ENCODE measurements at regions not wholly inside any gene's neighbourhood (a gene's known extent, or its start where the extent isn't known, plus 50 kb on each side); places are given as distances from the start of the nearest gene placed in this dataset.

GRCh38 chr11:96906476-96906875, 516.7 kb downstream of the JRKL start:
- no peak overlapping the region for H3K4me3 ChIP-seq
- TF ChIP-seq POLR2AphosphoS5 (IDR thresholded peaks at IDR 0.05; ENCODE audit: low read depth): no peak
- no peak for TF ChIP-seq STAT1 (IDR thresholded peaks at IDR 0.05; ENCODE audit: unreplicated experiment)
- TF ChIP-seq CTCF (conservative IDR thresholded peaks at IDR 0.05; ENCODE audit: low read depth in 2 of 2): no peak
- TF ChIP-seq, protein P1, sequence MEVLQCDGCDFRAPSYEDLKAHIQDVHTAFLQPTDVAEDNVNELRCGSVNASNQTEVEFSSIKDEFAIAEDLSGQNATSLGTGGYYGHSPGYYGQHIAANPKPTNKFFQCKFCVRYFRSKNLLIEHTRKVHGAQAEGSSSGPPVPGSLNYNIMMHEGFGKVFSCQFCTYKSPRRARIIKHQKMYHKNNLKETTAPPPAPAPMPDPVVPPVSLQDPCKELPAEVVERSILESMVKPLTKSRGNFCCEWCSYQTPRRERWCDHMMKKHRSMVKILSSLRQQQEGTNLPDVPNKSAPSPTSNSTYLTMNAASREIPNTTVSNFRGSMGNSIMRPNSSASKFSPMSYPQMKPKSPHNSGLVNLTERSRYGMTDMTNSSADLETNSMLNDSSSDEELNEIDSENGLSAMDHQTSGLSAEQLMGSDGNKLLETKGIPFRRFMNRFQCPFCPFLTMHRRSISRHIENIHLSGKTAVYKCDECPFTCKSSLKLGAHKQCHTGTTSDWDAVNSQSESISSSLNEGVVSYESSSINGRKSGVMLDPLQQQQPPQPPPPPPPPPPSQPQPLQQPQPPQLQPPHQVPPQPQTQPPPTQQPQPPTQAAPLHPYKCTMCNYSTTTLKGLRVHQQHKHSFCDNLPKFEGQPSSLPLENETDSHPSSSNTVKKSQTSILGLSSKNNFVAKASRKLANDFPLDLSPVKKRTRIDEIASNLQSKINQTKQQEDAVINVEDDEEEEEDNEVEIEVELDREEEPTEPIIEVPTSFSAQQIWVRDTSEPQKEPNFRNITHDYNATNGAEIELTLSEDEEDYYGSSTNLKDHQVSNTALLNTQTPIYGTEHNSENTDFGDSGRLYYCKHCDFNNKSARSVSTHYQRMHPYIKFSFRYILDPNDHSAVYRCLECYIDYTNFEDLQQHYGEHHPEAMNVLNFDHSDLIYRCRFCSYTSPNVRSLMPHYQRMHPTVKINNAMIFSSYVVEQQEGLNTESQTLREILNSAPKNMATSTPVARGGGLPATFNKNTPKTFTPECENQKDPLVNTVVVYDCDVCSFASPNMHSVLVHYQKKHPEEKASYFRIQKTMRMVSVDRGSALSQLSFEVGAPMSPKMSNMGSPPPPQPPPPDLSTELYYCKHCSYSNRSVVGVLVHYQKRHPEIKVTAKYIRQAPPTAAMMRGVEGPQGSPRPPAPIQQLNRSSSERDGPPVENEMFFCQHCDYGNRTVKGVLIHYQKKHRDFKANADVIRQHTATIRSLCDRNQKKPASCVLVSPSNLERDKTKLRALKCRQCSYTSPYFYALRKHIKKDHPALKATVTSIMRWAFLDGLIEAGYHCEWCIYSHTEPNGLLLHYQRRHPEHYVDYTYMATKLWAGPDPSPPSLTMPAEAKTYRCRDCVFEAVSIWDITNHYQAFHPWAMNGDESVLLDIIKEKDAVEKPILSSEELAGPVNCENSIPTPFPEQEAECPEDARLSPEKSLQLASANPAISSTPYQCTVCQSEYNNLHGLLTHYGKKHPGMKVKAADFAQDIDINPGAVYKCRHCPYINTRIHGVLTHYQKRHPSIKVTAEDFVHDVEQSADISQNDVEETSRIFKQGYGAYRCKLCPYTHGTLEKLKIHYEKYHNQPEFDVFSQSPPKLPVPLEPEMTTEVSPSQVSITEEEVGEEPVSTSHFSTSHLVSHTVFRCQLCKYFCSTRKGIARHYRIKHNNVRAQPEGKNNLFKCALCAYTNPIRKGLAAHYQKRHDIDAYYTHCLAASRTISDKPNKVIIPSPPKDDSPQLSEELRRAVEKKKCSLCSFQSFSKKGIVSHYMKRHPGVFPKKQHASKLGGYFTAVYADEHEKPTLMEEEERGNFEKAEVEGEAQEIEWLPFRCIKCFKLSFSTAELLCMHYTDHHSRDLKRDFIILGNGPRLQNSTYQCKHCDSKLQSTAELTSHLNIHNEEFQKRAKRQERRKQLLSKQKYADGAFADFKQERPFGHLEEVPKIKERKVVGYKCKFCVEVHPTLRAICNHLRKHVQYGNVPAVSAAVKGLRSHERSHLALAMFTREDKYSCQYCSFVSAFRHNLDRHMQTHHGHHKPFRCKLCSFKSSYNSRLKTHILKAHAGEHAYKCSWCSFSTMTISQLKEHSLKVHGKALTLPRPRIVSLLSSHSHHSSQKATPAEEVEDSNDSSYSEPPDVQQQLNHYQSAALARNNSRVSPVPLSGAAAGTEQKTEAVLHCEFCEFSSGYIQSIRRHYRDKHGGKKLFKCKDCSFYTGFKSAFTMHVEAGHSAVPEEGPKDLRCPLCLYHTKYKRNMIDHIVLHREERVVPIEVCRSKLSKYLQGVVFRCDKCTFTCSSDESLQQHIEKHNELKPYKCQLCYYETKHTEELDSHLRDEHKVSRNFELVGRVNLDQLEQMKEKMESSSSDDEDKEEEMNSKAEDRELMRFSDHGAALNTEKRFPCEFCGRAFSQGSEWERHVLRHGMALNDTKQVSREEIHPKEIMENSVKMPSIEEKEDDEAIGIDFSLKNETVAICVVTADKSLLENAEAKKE (CRISPR knock-in tag; IDR thresholded peaks at IDR 0.05): no peak
- TF ChIP-seq NANOG (IDR thresholded peaks at IDR 0.05; ENCODE audit: borderline replicate concordance): no peak
- TF ChIP-seq EZH2phosphoT487 (IDR thresholded peaks at IDR 0.05; ENCODE audit: unreplicated experiment): no peak
- TF ChIP-seq ETS1 (IDR thresholded peaks at IDR 0.05): no peak
- no peak for TF ChIP-seq EZH2 (IDR thresholded peaks at IDR 0.05; ENCODE audit: low read depth, unreplicated experiment)
- no peak for TF ChIP-seq CREB1 (CRISPR knock-in tag; IDR thresholded peaks at IDR 0.05; ENCODE audit: low read depth)
- TF ChIP-seq REST (IDR thresholded peaks at IDR 0.05; ENCODE audit: unreplicated experiment): no peak
- TF ChIP-seq ZNF114 (CRISPR knock-in tag; IDR thresholded peaks at IDR 0.05): no peak
- TF ChIP-seq ZNF331 (CRISPR knock-in tag; IDR thresholded peaks at IDR 0.05; ENCODE audit: low read depth): no peak
- TF ChIP-seq JUNB (IDR thresholded peaks at IDR 0.05; ENCODE audit: unreplicated experiment): no peak
- no peaks in the 10 kb centered on the region for H4K20me1 ChIP-seq (replicated peaks; ENCODE audit: insufficient read depth)
- H3F3A ChIP-seq (replicated peaks; ENCODE audit: low read depth): no peaks in the 10 kb centered on the region
- no peaks in the 10 kb centered on the region for H3K9me2 ChIP-seq (ENCODE audit: insufficient read depth)
- H3K36me3 ChIP-seq (ENCODE audit: insufficient read depth): no peaks in the 10 kb centered on the region
- DNase-seq (ENCODE audit: low spot score): no peak
- H3K27ac ChIP-seq (ENCODE audit: low read depth): no peak overlapping the region
- Mint-ChIP-seq H3K9me3 (no peaks in the 10 kb centered on the region; the same call in 1 of the 3 replicates), H3K4me3 (no peak overlapping the region), H3K4me1 (no peaks in the 10 kb centered on the region), H3K27ac (no peak overlapping the region), H3K27me3 (ENCODE audit: insufficient read depth, low read depth, poor library complexity) (peaks cover 3% of the 10 kb centered on the region), H3K36me3 (ENCODE audit: low read depth) (no peaks in the 10 kb centered on the region)
- no peaks in the 10 kb centered on the region for H3K79me2 ChIP-seq (replicated peaks; ENCODE audit: insufficient read depth)
- H3K4me1 ChIP-seq (ENCODE audit: insufficient read depth): no peaks in the 10 kb centered on the region
- H2AFZ ChIP-seq: 0 out of 2 replicates have a peak overlapping the region, but pooled peaks have one; percentile 11
- no peak overlapping the region for H3K4me2 ChIP-seq
- ATAC-seq: no peak
- no peaks in the 10 kb centered on the region for H3K27me3 ChIP-seq (ENCODE audit: insufficient read depth)

Measured in GM23338 (cell line).